ENCODE measurements at regions not wholly inside any gene's neighbourhood (a gene's known extent, or its start where the extent isn't known, plus 50 kb on each side); places are given as distances from the start of the nearest gene placed in this dataset.

DNA sequence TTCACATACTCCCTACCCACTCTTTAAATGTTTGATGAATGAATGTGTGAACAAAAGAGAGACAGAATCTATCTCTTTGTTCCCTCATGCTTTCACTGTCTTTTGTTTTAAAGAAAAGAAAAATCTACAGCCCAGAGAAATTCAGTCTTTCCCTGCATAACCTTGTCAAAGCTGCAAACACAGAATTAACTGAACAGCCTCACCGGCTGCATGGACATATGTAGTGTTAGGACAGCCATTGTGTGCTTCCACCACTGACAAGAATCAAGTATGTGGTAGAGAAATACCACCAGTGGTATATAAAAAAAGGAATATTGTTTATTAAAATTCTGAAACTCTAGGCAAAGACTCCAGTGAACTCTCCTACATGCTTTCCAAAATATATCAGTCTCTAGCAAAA lies 348.4 kb upstream of the NBEA start (continued):
- TF ChIP-seq, protein P1, sequence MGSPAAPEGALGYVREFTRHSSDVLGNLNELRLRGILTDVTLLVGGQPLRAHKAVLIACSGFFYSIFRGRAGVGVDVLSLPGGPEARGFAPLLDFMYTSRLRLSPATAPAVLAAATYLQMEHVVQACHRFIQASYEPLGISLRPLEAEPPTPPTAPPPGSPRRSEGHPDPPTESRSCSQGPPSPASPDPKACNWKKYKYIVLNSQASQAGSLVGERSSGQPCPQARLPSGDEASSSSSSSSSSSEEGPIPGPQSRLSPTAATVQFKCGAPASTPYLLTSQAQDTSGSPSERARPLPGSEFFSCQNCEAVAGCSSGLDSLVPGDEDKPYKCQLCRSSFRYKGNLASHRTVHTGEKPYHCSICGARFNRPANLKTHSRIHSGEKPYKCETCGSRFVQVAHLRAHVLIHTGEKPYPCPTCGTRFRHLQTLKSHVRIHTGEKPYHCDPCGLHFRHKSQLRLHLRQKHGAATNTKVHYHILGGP (tag by site-specific recombination; IDR thresholded peaks at IDR 0.05): no peak
- TF ChIP-seq ZSCAN23 (tag by site-specific recombination; IDR thresholded peaks at IDR 0.05): no peak
- no peak for TF ChIP-seq ZNF791 (tag by site-specific recombination; IDR thresholded peaks at IDR 0.05)

DNA sequence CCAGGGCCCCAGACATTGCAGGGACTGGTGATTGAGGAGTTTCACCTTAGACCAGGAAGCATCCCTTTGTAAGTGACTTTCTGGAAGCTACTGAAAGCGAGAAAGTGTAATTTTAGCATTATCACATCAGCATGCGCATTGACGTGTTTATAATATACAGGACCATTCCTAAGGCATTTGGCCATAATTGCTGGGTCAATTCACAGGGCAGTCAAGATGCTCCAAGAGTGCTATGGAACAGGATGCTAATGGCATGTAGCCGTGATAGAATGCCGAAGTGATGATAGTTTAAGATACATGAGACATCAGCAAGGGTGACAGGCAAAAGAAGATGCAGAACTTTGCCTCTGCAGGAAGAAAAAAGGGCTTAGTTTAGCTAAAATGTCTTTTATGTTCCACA lies 347.6 kb upstream of the NBEA start:
- Histone ChIP-seq H3K4me3 (ENCODE audit: low read depth, low read length) (no peak overlapping the region), H3K4me1 (ENCODE audit: control insufficient read depth, insufficient read depth, low read length) (no peaks in the 10 kb centered on the region), H3K9me3 (ENCODE audit: control insufficient read depth, insufficient read depth, low read depth, low read length) (no peaks in the 10 kb centered on the region), H3K27ac (ENCODE audit: extremely low read depth, low read depth, low read length) (no peak overlapping the region), H3K36me3 (ENCODE audit: control insufficient read depth in 2 of 2, insufficient read depth in 1 of 2, low read length in 2 of 2) (no peaks in the 10 kb centered on the region)
- no peak for TF ChIP-seq ZNF146 (tag by site-specific recombination; IDR thresholded peaks at IDR 0.05)
- TF ChIP-seq ZNF501 (tag by site-specific recombination; IDR thresholded peaks at IDR 0.05): no peak
- TF ChIP-seq ZNF394 (tag by site-specific recombination; IDR thresholded peaks at IDR 0.05; ENCODE audit: borderline replicate concordance): no peak
- no peak for TF ChIP-seq WT1 (tag by site-specific recombination; IDR thresholded peaks at IDR 0.05)
- no peak for TF ChIP-seq ZNF426 (tag by site-specific recombination; IDR thresholded peaks at IDR 0.05)
- no peak for TF ChIP-seq SCRT1 (tag by site-specific recombination; IDR thresholded peaks at IDR 0.05; ENCODE audit: borderline replicate concordance)
- TF ChIP-seq GLIS1 (tag by site-specific recombination; IDR thresholded peaks at IDR 0.05): no peak
- no peak for TF ChIP-seq ZNF544 (tag by site-specific recombination; IDR thresholded peaks at IDR 0.05)
- TF ChIP-seq ZNF221 (tag by site-specific recombination; IDR thresholded peaks at IDR 0.05; ENCODE audit: borderline replicate concordance): no peak
- no peak for TF ChIP-seq ZNF302 (tag by site-specific recombination; IDR thresholded peaks at IDR 0.05; ENCODE audit: low read depth)
- TF ChIP-seq KLF7 (tag by site-specific recombination; IDR thresholded peaks at IDR 0.05; ENCODE audit: borderline replicate concordance): no peak
- no peak for TF ChIP-seq ZNF549 (tag by site-specific recombination; IDR thresholded peaks at IDR 0.05)
- TF ChIP-seq, protein P2, sequence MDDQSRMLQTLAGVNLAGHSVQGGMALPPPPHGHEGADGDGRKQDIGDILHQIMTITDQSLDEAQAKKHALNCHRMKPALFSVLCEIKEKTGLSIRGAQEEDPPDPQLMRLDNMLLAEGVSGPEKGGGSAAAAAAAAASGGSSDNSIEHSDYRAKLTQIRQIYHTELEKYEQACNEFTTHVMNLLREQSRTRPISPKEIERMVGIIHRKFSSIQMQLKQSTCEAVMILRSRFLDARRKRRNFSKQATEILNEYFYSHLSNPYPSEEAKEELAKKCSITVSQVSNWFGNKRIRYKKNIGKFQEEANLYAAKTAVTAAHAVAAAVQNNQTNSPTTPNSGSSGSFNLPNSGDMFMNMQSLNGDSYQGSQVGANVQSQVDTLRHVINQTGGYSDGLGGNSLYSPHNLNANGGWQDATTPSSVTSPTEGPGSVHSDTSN (CRISPR knock-in tag; IDR thresholded peaks at IDR 0.05): no peak
- TF ChIP-seq GFI1B (tag by site-specific recombination; IDR thresholded peaks at IDR 0.05): no peak
- TF ChIP-seq, protein P3, sequence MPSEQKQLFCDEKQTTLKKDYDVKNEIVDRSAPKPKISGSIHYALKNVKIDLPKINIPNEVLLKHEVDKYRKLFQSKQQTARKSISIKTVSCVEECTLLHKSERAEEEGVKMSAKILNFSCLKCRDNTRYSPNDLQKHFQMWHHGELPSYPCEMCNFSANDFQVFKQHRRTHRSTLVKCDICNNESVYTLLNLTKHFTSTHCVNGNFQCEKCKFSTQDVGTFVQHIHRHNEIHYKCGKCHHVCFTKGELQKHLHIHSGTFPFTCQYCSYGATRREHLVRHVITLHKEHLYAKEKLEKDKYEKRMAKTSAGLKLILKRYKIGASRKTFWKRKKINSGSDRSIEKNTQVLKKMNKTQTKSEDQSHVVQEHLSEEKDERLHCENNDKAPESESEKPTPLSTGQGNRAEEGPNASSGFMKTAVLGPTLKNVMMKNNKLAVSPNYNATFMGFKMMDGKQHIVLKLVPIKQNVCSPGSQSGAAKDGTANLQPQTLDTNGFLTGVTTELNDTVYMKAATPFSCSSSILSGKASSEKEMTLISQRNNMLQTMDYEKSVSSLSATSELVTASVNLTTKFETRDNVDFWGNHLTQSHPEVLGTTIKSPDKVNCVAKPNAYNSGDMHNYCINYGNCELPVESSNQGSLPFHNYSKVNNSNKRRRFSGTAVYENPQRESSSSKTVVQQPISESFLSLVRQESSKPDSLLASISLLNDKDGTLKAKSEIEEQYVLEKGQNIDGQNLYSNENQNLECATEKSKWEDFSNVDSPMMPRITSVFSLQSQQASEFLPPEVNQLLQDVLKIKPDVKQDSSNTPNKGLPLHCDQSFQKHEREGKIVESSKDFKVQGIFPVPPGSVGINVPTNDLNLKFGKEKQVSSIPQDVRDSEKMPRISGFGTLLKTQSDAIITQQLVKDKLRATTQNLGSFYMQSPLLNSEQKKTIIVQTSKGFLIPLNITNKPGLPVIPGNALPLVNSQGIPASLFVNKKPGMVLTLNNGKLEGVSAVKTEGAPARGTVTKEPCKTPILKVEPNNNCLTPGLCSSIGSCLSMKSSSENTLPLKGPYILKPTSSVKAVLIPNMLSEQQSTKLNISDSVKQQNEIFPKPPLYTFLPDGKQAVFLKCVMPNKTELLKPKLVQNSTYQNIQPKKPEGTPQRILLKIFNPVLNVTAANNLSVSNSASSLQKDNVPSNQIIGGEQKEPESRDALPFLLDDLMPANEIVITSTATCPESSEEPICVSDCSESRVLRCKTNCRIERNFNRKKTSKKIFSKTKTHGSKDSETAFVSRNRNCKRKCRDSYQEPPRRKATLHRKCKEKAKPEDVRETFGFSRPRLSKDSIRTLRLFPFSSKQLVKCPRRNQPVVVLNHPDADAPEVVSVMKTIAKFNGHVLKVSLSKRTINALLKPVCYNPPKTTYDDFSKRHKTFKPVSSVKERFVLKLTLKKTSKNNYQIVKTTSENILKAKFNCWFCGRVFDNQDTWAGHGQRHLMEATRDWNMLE (tag by site-specific recombination; conservative IDR thresholded peaks at IDR 0.05; ENCODE audit: low read depth): no peak
- TF ChIP-seq, protein P4, sequence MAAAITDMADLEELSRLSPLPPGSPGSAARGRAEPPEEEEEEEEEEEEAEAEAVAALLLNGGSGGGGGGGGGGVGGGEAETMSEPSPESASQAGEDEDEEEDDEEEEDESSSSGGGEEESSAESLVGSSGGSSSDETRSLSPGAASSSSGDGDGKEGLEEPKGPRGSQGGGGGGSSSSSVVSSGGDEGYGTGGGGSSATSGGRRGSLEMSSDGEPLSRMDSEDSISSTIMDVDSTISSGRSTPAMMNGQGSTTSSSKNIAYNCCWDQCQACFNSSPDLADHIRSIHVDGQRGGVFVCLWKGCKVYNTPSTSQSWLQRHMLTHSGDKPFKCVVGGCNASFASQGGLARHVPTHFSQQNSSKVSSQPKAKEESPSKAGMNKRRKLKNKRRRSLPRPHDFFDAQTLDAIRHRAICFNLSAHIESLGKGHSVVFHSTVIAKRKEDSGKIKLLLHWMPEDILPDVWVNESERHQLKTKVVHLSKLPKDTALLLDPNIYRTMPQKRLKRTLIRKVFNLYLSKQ (tag by site-specific recombination; IDR thresholded peaks at IDR 0.05; ENCODE audit: borderline replicate concordance): no peak
- TF ChIP-seq BCL11A (tag by site-specific recombination; IDR thresholded peaks at IDR 0.05; ENCODE audit: low read depth): no peak
- no peak for TF ChIP-seq ZNF623 (tag by site-specific recombination; IDR thresholded peaks at IDR 0.05)
- no peak for TF ChIP-seq SP7 (tag by site-specific recombination; IDR thresholded peaks at IDR 0.05)
- no peak for TF ChIP-seq ZNF529 (tag by site-specific recombination; IDR thresholded peaks at IDR 0.05; ENCODE audit: insufficient replicate concordance)
- POLR2A ChIA-PET: no interaction called here
- CTCF ChIA-PET: no interaction called here
